GM13977 (cell line): ENCODE measurements at regions not wholly inside any gene's neighbourhood (a gene's known extent, or its start where the extent isn't known, plus 50 kb on each side); places are given as distances from the start of the nearest gene placed in this dataset.

Experiments
- DNase-seq: peaks from one replicate; pipeline ENCODE4 v3.0.0; 2012; ENCODE audit warnings: low spot score
- CTCF ChIP-seq: IDR thresholded peaks from 2 replicates; pipeline ENCODE4 v1.5.1; 2012; ENCODE audit warnings: mild to moderate bottlenecking, control low read depth; ENCODE audit not compliant: insufficient read depth; ENCODE audit errors: extremely low read depth, missing control alignments
- in situ Hi-C: fragments of 300-500 bp; cut with MboI; formaldehyde crosslinking; loops from one replicate; pipeline ENCODE4 v1.12.0; 2022; ENCODE audit warnings: low sequenced_read_pairs, low pct_unique_long_range_greater_than_20kb, mixed read lengths, inconsistent platforms; ENCODE audit not compliant: unreplicated experiment

- DNase-seq: no peak
- in situ Hi-C loops: no loop called here
- no peak for TF ChIP-seq CTCF
These were observed 165.5 kb upstream of the MBNL1 start for GRCh38 chr3:152103257-152103656.

GRCh38 chr3:152104847-152105415, 163.8 kb upstream of the MBNL1 start:
- no peak for DNase-seq
- no peak for TF ChIP-seq CTCF
- in situ Hi-C loops: no loop called here

- DNase-seq: no peak
- in situ Hi-C loops: no loop called here
These were observed 163.3 kb upstream of the MBNL1 start for GRCh38 chr3:152105446-152105845.

GRCh38 chr3:152109038-152109437, 159.7 kb upstream of the MBNL1 start:
- TF ChIP-seq CTCF: no peak
- in situ Hi-C loops: no loop called here
- no peak for DNase-seq

More at GRCh38 chr3:152105446-152105845, 163.3 kb upstream of the MBNL1 start:
- TF ChIP-seq CTCF: no peak

GRCh38 chr3:152113413-152113812, 155.3 kb upstream of the MBNL1 start:
- TF ChIP-seq CTCF: no peak
- in situ Hi-C loops: no loop called here
- DNase-seq: no peak

GRCh38 chr3:152113992-152114651, 154.6 kb upstream of the MBNL1 start:
- no peak for TF ChIP-seq CTCF
- in situ Hi-C loops: no loop called here
- no peak for DNase-seq
